ENCODE measurements at regions not wholly inside any gene's neighbourhood (a gene's known extent, or its start where the extent isn't known, plus 50 kb on each side); places are given as distances from the start of the nearest gene placed in this dataset.
"Not testable (repeated sequence)": the region's sequence is repeated elsewhere in the genome, so short reads cannot be mapped to it uniquely, and the experiment has no call there.

GRCh38 chr1:67513392-67514294, 83.4 kb upstream of the SERBP1 start:
- H3K56ac ChIP-seq (replicated peaks; ENCODE audit: insufficient read length, low read depth, low read length); H3K4me2 ChIP-seq (ENCODE audit: insufficient read depth in 1 of 2, low read depth in 2 of 2, low read length in 2 of 2); H2BK120ac ChIP-seq (replicated peaks; ENCODE audit: low read depth, low read length); FAIRE-seq; H2BK15ac ChIP-seq (ENCODE audit: low read length); DNase-seq (ENCODE audit: low read depth in 1 of 2, low spot score in 2 of 2); H3K23ac ChIP-seq (ENCODE audit: insufficient read length); H4K91ac ChIP-seq (replicated peaks; ENCODE audit: insufficient read length, low read length); H2BK12ac ChIP-seq (ENCODE audit: low read depth, low read length); H2AFZ ChIP-seq (ENCODE audit: low read length); H3K4ac ChIP-seq (replicated peaks; ENCODE audit: insufficient read length, low read depth, low read length); H3K79me2 ChIP-seq (ENCODE audit: control insufficient read depth in 1 of 2, insufficient read depth in 2 of 2, low read length in 2 of 2); H4K8ac ChIP-seq (ENCODE audit: extremely low read depth, insufficient read depth, low read length); H4K20me1 ChIP-seq (replicated peaks in 1 of 2; ENCODE audit: control insufficient read depth in 1 of 2, insufficient read depth in 2 of 2, low read length in 2 of 2); H2AK5ac ChIP-seq (ENCODE audit: low read depth, low read length); H3K36me3 ChIP-seq (ENCODE audit: control insufficient read depth in 2 of 4, insufficient read depth in 4 of 4, low read length in 3 of 4); H2BK20ac ChIP-seq (ENCODE audit: low read length); H3K79me1 ChIP-seq (ENCODE audit: low read depth, low read length); H2BK5ac ChIP-seq (ENCODE audit: low read depth, low read length); H3K23me2 ChIP-seq (ENCODE audit: low read depth, low read length); H3K27ac ChIP-seq (ENCODE audit: low read depth, low read length); H3K18ac ChIP-seq (ENCODE audit: extremely low read depth, low read length); H3K14ac ChIP-seq (ENCODE audit: insufficient read length); H3K4me3 ChIP-seq (ENCODE audit: extremely low read depth in 1 of 4, insufficient read depth in 2 of 4, low read depth in 3 of 4, low read length in 4 of 4); H4K5ac ChIP-seq (ENCODE audit: insufficient read length, low read depth, low read length); H3K4me1 ChIP-seq (replicated peaks in 1 of 4; ENCODE audit: control insufficient read depth in 3 of 4, insufficient read depth in 4 of 4, low read length in 3 of 4); H3K9ac ChIP-seq (replicated peaks in 1 of 4; ENCODE audit: extremely low read depth in 1 of 4, low read depth in 3 of 4, low read length in 3 of 4): not testable (repeated sequence)
- peaks cover 16 to 24% of the 10 kb centered on the region in 2 experiments; a peak in 3 of 4 replicates for H3K9me3 ChIP-seq (ENCODE audit: insufficient read depth in 2 of 2, low read depth in 1 of 2, low read length in 1 of 2)
- ChIA-PET POLR2A (ENCODE audit: partially characterized antibody) (interaction anchor here (1.0 kb wide), 1 partner anchor 32 kb away, joined by 3 read pairs; no protein-coding TSS in a partner anchor), CTCF (ENCODE audit: partially characterized antibody) (interaction anchor here (1.0 to 2.0 kb wide), 5 partner anchors 9 to 19 kb away, joined by 3 to 6 read pairs (median 4); no protein-coding TSS in a partner anchor)
- WGBS, 2 experiments (ENCODE audit: extremely low coverage in 1 of 2, insufficient coverage in 1 of 2, insufficient read length in 1 of 2, insufficient replicate concordance in 2 of 2, low coverage in 1 of 2, low lambda C conversion rate in 2 of 2, missing lambda C conversion rate in 1 of 2): 88% methylated on average over 11 of the region's 11 CpGs; no CpG with 5 or more reads in 1 of the 2 experiments
- H3K27me3 ChIP-seq (replicated peaks in 1 of 4; ENCODE audit: control insufficient read depth in 3 of 4, extremely low read depth in 1 of 4, insufficient read depth in 3 of 4, low read length in 3 of 4): peaks cover 33 to 56% (median 51%) of the 10 kb centered on the region in 4 experiments

All from H1 (cell line).